Upper lobe of left lung (tissue), 4 donors: ENCODE measurements at regions not wholly inside any gene's neighbourhood (a gene's known extent, or its start where the extent isn't known, plus 50 kb on each side); places are given as distances from the start of the nearest gene placed in this dataset.

Experiments used
- POLR2A ChIP-seq, 4 donors: fragments of 450-650 bp; IDR thresholded peaks; one replicate each; pipeline ENCODE4 v1.5.1; 2016 to 2017; ENCODE audit warnings: antibody characterized with exemption in 4 of 4, mild to moderate bottlenecking in 2 of 4
- POLR2AphosphoS5 ChIP-seq, 2 donors: sonication (generic); formaldehyde crosslinking; IDR thresholded peaks; one replicate each; pipeline ENCODE4 v1.5.1; 2017; ENCODE audit warnings: antibody characterized with exemption in 2 of 2
- TF ChIP-seq, protein P1 (sequence below), 6 experiments: fragments of 450-650 bp in 4 of 6; fragments of 200-600 bp in 2 of 6; sonication (generic) in 2 of 6; IDR thresholded peaks; one replicate each; pipeline ENCODE4 v1.5.1; 2016 to 2019; ENCODE audit warnings: antibody characterized with exemption in 6 of 6

DNA sequence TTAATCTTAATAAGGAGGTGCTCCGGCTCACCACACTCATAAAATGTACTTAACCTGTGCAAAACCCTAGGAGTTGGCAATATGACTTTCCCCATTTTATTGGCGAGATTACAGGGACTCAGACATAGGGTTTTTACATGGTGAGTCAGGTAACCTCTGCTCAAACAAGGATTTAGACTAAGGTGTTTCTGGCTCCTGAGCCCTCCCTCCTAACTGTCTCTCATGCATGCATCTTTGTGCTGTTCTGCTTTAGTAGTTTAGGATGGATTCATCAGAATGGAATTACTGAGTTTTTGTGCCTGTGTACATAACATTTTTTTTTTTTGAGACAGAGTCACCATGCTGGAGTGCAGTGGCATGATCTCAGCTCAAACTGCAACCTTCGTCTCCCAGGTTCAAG is 993.3 kb upstream of the TMEM132C start:
- TF ChIP-seq, protein P1, sequence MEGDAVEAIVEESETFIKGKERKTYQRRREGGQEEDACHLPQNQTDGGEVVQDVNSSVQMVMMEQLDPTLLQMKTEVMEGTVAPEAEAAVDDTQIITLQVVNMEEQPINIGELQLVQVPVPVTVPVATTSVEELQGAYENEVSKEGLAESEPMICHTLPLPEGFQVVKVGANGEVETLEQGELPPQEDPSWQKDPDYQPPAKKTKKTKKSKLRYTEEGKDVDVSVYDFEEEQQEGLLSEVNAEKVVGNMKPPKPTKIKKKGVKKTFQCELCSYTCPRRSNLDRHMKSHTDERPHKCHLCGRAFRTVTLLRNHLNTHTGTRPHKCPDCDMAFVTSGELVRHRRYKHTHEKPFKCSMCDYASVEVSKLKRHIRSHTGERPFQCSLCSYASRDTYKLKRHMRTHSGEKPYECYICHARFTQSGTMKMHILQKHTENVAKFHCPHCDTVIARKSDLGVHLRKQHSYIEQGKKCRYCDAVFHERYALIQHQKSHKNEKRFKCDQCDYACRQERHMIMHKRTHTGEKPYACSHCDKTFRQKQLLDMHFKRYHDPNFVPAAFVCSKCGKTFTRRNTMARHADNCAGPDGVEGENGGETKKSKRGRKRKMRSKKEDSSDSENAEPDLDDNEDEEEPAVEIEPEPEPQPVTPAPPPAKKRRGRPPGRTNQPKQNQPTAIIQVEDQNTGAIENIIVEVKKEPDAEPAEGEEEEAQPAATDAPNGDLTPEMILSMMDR (IDR thresholded peaks at IDR 0.05) = no peak
- TF ChIP-seq POLR2A (IDR thresholded peaks at IDR 0.05) (no peak), POLR2AphosphoS5 (IDR thresholded peaks at IDR 0.05) (no peak)
